HT-29 (cell line): ENCODE measurements at regions not wholly inside any gene's neighbourhood (a gene's known extent, or its start where the extent isn't known, plus 50 kb on each side); places are given as distances from the start of the nearest gene placed in this dataset.
"Not testable (repeated sequence)": the region's sequence is repeated elsewhere in the genome, so short reads cannot be mapped to it uniquely, and the experiment has no call there.

Experiments used
- DNase-seq: peaks from one replicate; pipeline ENCODE4 v3.0.0-alpha.2; 2015; ENCODE audit warnings: low spot score

- not testable (repeated sequence) for DNase-seq
Measured at GRCh38 chr1:144026022-144026421, 54.2 kb upstream of the FAM72C start.

- not testable (repeated sequence) for DNase-seq
Measured at GRCh38 chr1:144021690-144022384, 50.1 kb upstream of the FAM72C start.
